ENCODE measurements at regions not wholly inside any gene's neighbourhood (a gene's known extent, or its start where the extent isn't known, plus 50 kb on each side); places are given as distances from the start of the nearest gene placed in this dataset.
"Not testable (repeated sequence)": the region's sequence is repeated elsewhere in the genome, so short reads cannot be mapped to it uniquely, and the experiment has no call there.

GRCh38 chr9:2494562-2494961 lies 127.0 kb upstream of the VLDLR start:
- DNase-seq (ENCODE audit: low read depth in 2 of 3, low spot score in 2 of 3), result no peak

GRCh38 chr9:2495221-2496005 lies 126.2 kb upstream of the VLDLR start:
- no peak for DNase-seq (ENCODE audit: low read depth in 2 of 3, low spot score in 2 of 3)

- DNase-seq (ENCODE audit: low read depth in 2 of 3, low spot score in 2 of 3), result no peak
Measured at GRCh38 chr9:2496169-2496568, 125.4 kb upstream of the VLDLR start.

DNA sequence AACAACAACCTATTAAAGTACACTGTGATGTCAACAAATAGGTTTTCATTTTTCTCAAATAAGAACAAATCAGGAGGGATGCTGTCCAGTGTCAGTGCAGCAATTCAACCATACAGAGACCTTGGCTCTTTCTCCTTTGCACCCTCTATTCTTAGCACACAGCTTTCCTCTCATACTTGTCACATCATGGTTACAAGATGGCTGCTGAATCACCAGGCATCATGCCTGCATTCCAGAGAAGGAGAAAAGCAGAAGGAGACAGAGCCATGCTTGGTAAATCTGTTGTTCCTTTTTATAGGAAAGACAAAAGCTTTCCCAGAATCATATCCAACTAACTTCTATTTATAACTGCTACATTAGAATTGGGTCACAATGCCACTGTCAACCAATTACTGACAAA lies 124.7 kb upstream of the VLDLR start:
- DNase-seq (ENCODE audit: low read depth in 2 of 3, low spot score in 2 of 3), result no peak

- DNase-seq (ENCODE audit: low read depth in 2 of 3, low spot score in 2 of 3), result no peak
Measured at GRCh38 chr9:2497666-2498400, 123.8 kb upstream of the VLDLR start.

- DNase-seq (ENCODE audit: low read depth in 2 of 3, low spot score in 2 of 3), result no peak
Measured at GRCh38 chr9:2502210-2502609, 119.4 kb upstream of the VLDLR start.

GRCh38 chr9:2502760-2503159 lies 118.8 kb upstream of the VLDLR start:
- no peak for DNase-seq (ENCODE audit: low read depth in 2 of 3, low spot score in 2 of 3)

GRCh38 chr9:2506321-2506720 lies 115.3 kb upstream of the VLDLR start:
- DNase-seq (ENCODE audit: low read depth in 2 of 3, low spot score in 2 of 3), result no peak

DNA sequence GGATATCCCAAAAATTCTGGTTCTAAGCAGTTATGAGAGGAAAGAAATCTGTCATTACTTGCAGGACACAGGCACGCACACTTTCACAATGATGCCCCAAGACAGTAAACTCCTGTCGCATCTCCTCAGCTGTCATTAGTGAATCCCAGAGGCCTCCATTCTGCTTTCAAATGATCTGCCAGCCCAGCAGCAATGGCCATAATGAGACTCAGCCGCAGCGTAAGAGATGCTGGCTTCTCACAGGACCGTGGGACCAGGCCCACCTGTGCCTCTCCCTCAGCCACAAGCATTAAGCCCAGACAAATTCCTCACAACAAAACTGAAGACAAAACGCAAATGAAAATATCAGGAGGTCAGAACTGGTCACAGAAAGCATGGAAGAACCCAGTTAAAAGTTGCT lies 98.0 kb upstream of the VLDLR start:
- DNase-seq (ENCODE audit: low read depth in 2 of 3, low spot score in 2 of 3), result no peak

GRCh38 chr9:2524601-2525000 lies 97.0 kb upstream of the VLDLR start:
- no peak for DNase-seq (ENCODE audit: low read depth in 2 of 3, low spot score in 2 of 3)

DNA sequence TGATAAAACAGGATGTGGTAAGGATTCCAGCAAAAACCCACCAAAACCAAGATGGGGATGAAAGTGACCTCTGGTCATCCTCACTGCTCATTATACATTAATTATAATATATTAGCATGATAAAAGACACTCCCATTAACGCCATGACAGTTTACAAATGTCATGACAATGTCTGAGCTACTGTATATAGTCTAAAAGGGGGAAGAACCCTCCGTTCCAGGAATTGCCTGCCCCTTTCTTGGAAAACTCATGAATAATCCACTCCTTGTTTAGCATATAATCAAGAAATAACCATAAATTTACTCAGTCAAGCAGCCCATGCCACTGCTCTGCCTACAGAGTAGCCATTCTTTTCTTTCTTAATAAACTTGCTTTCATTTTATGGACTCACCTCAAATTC lies 96.4 kb upstream of the VLDLR start:
- no peak for DNase-seq (ENCODE audit: low read depth in 2 of 3, low spot score in 2 of 3)

DNA sequence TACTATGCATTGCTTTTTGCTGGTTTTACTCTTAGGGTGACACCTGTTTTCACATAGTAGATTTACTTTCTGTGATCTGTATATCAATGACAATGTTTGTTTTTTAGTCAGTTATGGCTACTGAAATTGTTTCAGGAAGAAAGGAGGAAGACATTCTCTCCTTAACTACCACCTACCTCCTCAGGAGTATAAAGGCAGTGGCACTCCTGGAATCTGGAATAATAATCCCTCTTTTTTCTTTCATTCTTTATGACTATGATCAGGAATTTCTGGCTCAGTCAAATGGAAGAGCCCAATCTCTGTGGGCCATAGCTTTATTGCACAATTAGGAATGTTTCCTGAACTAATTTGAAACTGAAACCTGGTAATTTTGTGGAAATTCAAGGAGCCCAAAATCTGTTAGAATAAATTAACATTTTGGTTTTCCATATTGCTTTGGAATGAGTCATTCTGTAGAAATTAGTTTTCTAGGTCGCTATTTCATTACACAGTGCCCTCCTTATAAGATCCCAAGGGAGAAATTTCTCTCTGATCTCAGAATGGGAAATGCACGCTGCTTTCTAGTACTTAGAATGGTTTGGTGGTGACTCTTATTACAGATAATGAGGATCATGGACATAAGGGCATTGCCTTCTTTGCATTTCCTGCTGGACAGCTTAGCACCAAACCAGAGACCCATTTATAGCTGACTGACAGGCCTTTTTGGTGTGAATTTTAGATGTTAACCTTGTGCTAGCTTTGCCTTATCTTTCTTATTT lies 95.3 kb upstream of the VLDLR start:
- no peak for DNase-seq (ENCODE audit: low read depth in 2 of 3, low spot score in 2 of 3)

GRCh38 chr9:2531481-2531880 lies 90.1 kb upstream of the VLDLR start:
- DNase-seq (ENCODE audit: low read depth in 2 of 3, low spot score in 2 of 3), result no peak

DNA sequence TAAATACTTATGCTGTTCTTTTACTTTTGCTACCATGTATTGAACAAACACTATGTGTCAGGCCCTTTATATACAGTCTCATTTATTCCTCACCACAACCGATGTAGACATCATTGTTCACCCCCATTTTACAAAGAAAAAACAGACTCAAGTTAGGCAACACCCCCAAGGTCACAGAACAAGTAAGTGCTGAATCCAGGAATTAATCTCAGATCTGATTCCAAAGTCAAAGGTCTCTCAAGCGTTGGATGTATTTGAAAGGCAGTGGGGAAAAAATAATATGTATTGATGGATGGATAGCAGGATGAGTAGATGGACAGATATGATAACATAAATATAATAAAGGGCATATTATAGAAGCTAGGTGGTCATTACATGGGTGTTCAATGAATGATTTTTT lies 85.1 kb upstream of the VLDLR start:
- DNase-seq (ENCODE audit: low read depth in 2 of 3, low spot score in 2 of 3), result no peak

GRCh38 chr9:2545881-2546490 lies 75.6 kb upstream of the VLDLR start:
- no peak for DNase-seq (ENCODE audit: low read depth in 2 of 3, low spot score in 2 of 3)

DNA sequence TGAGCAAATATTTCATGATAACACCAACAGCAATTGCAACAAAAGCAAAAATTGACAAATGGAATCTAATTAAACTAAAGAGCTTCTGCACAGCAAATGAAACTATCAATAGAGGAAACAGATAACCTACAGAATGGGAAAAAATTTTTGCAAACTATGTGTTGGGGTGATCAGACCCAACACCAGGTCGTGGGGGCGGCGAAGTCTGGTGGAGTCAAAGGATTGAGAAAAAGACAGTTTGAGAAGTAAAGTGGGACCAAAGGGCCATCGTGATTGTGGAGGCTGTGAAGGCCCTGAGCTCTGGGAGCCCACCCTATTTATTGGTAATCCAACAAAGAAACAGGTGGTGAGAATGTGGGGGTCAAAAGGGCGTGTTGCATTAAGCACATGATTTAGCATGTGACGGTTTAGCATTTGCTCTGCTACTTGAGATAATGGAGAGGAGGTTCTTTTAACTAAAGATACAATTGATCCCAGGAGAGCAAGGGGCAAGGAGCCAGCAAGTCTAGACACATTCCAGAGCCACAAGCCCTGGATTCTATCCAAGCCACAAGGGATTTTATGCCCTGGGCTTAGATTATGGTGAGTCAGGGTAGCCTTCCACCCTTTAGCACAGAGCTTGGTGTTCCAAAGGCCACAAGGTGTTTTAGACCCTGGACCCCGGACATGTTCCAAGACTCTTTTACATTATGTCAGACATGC lies 65.5 kb upstream of the VLDLR start:
- not testable (repeated sequence) for DNase-seq (ENCODE audit: low read depth in 2 of 3, low spot score in 2 of 3)

- no peak for DNase-seq (ENCODE audit: low read depth in 2 of 3, low spot score in 2 of 3)
Measured at GRCh38 chr9:2557693-2558092, 63.9 kb upstream of the VLDLR start.

GRCh38 chr9:2559192-2560152 lies 62.1 kb upstream of the VLDLR start:
- DNase-seq (ENCODE audit: low read depth in 2 of 3, low spot score in 2 of 3), result no peak

DNA sequence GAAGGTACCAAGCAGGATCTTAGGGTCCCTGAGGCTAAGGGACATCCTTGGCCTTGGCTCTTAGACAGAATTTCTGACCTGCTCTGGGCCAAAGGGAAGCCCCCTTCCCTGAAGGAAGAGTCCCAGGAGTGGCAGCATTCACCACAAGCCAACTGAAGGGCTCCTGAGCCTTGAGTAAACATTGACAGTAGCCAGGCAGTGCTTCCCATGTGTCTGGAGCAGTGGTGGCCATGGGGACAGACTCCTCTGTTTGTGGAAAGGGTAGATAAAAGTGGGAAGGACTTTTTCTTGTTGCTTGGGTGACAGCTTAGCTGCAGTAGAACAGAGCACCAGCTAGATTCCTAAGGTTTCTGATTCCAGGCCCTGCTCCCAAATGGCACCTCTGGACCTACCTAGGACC lies 61.4 kb upstream of the VLDLR start:
- no peak for DNase-seq (ENCODE audit: low read depth in 2 of 3, low spot score in 2 of 3)

Measured in activated CD8-positive, alpha-beta memory T cell treated with anti-CD3 and anti-CD28 coated beads for 48 hours (primary cell).